HG02973 (cell line): ENCODE measurements at regions not wholly inside any gene's neighbourhood (a gene's known extent, or its start where the extent isn't known, plus 50 kb on each side); places are given as distances from the start of the nearest gene placed in this dataset.

Source experiments
- ATAC-seq: cut with Tn5 transposase; IDR thresholded peaks from one replicate; pipeline ENCODE4 v1.9.1; 2021; ENCODE audit warnings: moderate library complexity; ENCODE audit not compliant: unreplicated experiment

- no peak for ATAC-seq
These were observed 305.9 kb downstream of the PMP22 start for GRCh38 chr17:14959106-14959648.

GRCh38 chr17:14953405-14953804 is 311.7 kb downstream of the PMP22 start:
- ATAC-seq: no peak

- no peak for ATAC-seq
These were observed 314.4 kb downstream of the PMP22 start for GRCh38 chr17:14950686-14951085.

GRCh38 chr17:14950216-14950615 is 314.9 kb downstream of the PMP22 start:
- no peak for ATAC-seq

GRCh38 chr17:14947671-14948070 is 317.5 kb downstream of the PMP22 start:
- no peak for ATAC-seq

- ATAC-seq: no peak
These were observed 318.6 kb downstream of the PMP22 start for GRCh38 chr17:14946481-14946880.

DNA sequence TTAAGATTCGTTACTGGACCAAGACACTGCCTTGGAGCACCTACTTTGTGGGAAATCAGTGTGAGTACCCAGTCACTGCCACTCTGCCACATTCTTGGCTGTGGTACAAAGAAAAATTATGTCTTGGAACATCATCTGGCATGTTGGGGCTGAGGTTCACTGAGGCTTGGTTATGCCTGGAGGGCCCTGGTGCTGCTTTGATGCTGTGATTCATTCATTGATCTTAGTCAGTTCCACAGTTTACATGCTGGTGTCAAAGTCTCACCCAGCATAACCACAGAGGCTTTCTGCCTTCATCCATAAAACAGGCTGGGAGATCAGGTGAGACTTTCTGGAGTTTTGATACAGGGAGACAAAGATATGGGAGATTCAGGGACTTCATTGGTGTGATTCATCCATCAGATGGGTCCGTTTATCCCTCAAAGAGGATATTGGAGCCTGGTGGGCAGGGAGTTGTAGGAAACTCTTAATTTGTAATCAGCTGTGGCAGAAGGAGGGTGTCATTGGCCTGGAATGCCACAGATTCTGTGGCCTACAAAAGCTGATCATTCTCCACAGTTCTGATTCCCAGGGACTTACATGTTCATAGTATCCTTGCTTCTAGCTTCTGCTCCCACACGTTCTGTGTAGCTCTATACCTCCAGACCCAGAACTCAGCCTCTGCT is 322.5 kb downstream of the PMP22 start:
- ATAC-seq: no peak

DNA sequence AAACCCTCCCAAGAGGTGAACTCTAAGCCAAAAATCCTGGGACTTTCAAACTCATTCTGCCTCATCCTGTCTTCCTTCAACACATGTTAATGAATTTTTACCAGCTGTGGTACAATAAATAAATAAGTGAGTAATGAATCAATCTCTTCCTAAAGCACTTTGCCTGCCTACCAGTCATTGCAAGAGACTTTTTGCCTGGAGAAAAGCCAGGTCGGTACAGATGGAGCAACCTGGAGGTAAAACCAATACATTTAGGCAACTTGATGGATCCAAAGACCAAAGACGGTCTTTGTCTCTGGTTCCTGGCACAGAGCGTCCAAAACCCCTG is 324.2 kb downstream of the PMP22 start:
- ATAC-seq: no peak

DNA sequence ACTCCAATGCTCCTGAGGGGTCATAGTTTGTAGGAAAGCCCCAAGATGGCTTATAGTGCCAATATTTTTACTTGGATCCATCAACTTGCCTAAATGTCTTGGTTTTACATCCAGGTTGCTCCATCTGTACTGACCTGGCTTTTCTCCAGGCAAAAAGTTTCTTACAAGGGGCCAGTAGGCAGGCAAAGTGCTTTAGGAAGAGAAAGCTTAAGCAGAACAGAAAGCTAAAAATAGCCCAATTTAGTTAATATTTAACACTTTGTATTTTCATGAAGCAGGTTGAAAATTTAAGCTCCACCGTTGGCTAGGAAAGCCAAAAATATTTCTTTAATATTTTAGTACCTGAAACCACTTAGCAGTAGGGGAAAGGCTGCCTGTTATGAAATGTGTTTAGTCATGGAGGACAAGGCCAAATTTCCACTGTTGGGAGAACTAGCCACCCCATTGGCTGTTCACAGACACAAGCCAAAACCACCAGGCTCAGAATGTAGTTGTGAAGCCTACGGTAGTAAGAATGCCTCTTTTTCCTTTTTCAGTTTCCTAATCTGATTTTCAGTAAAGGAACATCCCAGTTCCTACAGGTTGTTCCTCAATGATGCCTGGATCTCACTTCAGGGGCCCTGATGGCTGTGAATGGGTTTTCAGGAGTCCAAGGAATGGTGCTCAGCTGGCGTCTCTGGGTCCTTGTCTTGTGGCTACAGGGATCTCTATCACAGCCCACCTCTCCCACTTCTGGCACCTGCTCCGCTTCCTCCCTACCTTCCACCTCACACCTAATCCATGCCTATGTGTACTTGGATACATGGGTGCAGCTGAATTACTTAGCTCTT is 324.8 kb downstream of the PMP22 start:
- ATAC-seq: no peak

DNA sequence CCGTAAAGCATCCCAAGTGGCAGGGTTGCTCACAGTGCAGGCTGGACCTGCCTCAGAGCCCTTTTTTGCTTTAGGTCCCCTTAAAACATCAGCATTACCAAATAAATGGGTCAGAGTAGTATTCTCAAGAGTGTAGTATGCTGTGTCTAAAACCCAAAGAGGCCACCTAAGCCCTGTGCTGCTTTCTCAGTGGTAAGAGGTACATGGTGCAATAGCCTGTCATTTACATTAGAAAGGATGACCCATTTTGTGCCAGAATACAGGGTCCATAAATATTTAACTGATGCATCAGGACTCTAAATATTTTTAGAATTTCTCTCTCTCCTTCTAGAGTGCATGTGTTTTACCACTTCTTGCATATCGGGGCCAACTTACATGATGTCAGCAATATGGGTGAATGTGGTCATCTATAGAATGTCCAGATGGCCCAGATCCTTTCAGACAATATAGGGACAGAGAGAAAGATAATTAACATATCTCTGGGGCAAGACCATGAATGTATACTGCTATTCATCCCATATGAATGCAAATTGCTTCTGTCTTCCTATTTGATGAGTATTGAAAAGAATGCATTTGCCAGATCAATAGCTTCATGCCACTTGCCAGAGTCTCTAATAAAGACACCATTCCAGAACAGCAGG is 329.2 kb downstream of the PMP22 start:
- ATAC-seq: no peak

GRCh38 chr17:14935139-14935841 is 329.8 kb downstream of the PMP22 start:
- ATAC-seq: no peak

- ATAC-seq: no peak
These were observed 331.4 kb downstream of the PMP22 start for GRCh38 chr17:14933676-14934075.

- ATAC-seq: no peak
These were observed 338.5 kb downstream of the PMP22 start for GRCh38 chr17:14926526-14927122.

- ATAC-seq: no peak
These were observed 339.1 kb downstream of the PMP22 start for GRCh38 chr17:14926073-14926472.

- no peak for ATAC-seq
These were observed 339.6 kb downstream of the PMP22 start for GRCh38 chr17:14925498-14925897.

GRCh38 chr17:14923981-14924380 is 341.1 kb downstream of the PMP22 start:
- no peak for ATAC-seq

DNA sequence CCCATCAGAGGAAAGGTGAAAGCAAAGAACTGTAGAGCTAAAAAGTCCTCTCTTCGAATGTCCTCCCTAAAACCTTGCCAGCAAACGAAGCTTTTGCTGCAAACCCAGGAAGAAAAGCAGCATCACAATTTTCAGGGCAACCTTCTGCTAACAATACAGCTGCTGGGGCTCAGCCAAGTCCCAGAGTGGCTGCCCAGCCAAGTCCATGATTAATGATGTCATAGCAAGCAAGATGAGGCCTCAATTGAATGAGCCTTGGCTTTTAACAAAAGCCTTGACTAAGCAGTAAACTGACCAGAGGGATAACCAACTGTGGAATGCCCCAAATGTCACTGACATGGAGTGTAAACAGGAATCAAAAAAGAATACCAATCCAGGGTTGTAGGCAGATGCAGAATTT is 342.7 kb downstream of the PMP22 start:
- ATAC-seq: no peak

DNA sequence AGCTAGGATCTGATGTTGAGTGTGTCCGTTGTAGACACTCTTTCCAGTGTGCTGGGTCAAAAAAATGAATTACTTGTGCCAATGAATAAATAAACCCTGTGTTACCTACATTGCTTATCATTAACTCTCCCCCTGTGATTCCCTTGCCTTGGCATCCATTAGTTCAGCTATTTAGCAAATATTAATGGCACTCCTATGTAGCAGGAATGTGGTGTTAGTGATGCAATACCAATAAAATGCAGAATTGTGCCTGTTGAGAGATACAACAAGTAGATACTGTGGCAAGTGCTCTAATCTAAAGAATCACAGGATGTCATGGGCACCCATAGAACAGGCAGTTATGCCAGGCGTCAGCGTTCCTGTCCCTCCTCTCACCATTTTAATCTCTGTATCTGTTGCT is 343.2 kb downstream of the PMP22 start:
- ATAC-seq: no peak

DNA sequence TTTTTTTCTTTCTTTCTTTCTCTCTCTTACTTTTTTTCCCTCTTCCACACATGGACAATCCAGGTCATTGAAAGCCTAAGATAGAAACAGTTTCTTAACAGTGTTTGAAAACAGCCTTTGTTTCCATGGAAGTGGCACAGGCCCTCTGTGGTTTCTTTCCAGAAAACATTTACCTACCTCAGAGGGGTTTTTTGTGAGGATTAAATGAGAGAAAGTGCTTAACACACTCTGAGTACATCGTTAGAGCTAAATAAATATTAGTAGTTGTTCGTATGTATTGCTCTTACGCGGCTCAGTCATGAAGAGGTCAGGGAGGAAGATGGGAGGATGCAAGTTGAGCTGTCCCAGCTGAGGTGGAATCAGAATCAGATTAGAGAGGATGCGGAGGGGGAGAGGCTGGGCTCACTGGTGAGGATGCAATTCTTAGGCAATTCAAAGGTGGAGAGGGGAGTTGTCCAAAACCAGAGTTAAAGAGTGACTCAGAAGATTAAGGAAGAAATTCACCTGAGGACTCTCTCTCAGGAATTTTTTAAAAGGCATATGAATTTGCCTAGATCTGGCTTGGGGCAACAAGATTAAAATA is 345.4 kb downstream of the PMP22 start:
- ATAC-seq: no peak

GRCh38 chr17:14919094-14919493 is 346.0 kb downstream of the PMP22 start:
- ATAC-seq: no peak
